ENCODE measurements at regions not wholly inside any gene's neighbourhood (a gene's known extent, or its start where the extent isn't known, plus 50 kb on each side); places are given as distances from the start of the nearest gene placed in this dataset.

DNA sequence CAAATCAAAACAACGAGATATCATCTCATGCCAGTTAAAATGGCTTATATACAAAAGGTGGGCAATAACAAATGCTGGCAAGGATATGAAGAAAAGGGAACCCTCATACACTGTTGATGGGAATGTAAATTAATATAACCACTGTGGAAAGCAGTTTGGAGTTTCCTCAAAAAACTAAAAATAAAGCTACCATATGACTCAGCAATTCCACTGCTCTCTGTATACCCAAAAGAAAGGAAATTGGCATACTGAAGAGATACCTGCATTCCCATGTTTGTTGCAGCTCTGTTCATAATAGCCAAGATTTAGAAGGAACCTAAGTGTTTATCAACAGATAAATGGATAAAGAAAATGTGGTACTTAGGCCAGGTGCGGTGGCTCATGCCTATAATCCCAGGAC lies 124.8 kb downstream of the MSTN start:
- Histone ChIP-seq H3K36me3 (replicated peaks; ENCODE audit: control insufficient read depth, insufficient read depth, low read length) (no peaks in the 10 kb centered on the region), H3K27me3 (ENCODE audit: control insufficient read depth, insufficient read depth, low read length) (no peaks in the 10 kb centered on the region), H3K4me3 (ENCODE audit: insufficient read depth, low read depth, low read length) (no peak overlapping the region)
- no peak for DNase-seq

DNA sequence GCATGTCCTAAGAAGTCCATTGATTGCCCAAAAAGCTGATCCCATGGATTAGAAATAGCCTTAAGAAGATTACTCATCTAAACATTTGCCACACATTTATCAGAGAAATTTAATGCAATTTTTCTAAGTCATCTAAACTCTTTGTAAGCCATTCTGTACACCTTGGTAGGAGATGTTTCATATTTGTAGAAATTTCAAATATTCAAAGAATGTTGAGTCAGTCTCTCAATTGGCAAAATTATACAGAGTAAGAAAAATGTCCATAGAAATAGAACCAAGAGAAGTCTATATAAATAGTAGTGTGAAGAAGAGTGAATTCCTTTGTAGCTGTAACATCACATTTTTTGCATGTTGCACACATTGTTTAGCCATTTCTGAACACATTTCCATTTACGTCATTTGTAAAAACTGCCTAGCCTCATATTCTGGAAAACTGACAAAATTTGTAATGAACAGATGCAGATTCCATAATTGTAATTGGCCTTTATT lies 128.6 kb downstream of the MSTN start:
- Histone ChIP-seq H3K4me3 (ENCODE audit: insufficient read depth, low read depth, low read length) (no peak overlapping the region), H3K27me3 (ENCODE audit: control insufficient read depth, insufficient read depth, low read length) (no peaks in the 10 kb centered on the region), H3K36me3 (replicated peaks; ENCODE audit: control insufficient read depth, insufficient read depth, low read length) (no peaks in the 10 kb centered on the region)
- DNase-seq, result no peak

DNA sequence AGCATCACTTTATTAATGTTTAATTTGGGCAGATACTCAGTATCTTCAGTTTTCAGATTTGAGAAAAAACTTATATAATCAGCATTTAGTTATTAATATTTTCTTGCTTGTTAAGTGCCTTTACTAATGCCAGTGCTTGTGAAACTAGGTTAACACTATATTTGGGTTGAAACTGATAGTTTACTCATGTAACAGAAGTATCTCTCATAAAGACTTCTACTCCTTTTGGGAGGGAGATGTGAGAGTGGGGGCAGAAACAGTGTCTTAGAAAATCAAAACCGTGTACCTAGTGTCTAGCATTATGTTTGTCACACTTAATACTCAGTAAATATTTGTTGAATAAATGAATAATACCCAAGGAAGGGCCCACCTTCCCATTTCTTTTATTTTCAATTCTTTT lies 129.5 kb downstream of the MSTN start:
- Histone ChIP-seq H3K4me3 (ENCODE audit: insufficient read depth, low read depth, low read length) (no peak overlapping the region), H3K27me3 (ENCODE audit: control insufficient read depth, insufficient read depth, low read length) (no peaks in the 10 kb centered on the region), H3K36me3 (replicated peaks; ENCODE audit: control insufficient read depth, insufficient read depth, low read length) (no peaks in the 10 kb centered on the region)
- no peak for DNase-seq

DNA sequence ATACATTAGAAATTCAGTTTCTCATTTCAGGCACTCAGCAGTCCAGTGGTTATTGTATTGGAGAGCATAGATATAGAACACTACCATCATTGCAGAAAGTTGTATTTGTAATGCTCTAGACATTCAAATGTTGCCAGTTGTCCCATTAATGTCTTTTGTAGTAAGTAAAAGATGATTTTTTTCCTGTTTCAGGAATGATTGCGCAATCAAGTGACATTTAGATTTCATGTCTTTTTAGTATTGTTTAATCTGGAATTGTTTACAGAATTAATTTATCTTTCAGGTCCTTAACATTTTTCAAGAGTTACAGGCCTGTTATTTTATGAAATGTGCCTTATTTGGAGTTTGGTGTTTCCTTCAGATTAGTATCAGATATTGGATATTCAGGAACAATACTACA lies 134.7 kb downstream of the MSTN start:
- no peak overlapping the region for H3K4me3 ChIP-seq (ENCODE audit: insufficient read depth, low read depth, low read length)
- DNase-seq, result no peak
- H3K27me3 ChIP-seq (ENCODE audit: control insufficient read depth, insufficient read depth, low read length), result no peaks in the 10 kb centered on the region
- no peaks in the 10 kb centered on the region for H3K36me3 ChIP-seq (replicated peaks; ENCODE audit: control insufficient read depth, insufficient read depth, low read length)
